ENCODE measurements at regions not wholly inside any gene's neighbourhood (a gene's known extent, or its start where the extent isn't known, plus 50 kb on each side); places are given as distances from the start of the nearest gene placed in this dataset.

DNA sequence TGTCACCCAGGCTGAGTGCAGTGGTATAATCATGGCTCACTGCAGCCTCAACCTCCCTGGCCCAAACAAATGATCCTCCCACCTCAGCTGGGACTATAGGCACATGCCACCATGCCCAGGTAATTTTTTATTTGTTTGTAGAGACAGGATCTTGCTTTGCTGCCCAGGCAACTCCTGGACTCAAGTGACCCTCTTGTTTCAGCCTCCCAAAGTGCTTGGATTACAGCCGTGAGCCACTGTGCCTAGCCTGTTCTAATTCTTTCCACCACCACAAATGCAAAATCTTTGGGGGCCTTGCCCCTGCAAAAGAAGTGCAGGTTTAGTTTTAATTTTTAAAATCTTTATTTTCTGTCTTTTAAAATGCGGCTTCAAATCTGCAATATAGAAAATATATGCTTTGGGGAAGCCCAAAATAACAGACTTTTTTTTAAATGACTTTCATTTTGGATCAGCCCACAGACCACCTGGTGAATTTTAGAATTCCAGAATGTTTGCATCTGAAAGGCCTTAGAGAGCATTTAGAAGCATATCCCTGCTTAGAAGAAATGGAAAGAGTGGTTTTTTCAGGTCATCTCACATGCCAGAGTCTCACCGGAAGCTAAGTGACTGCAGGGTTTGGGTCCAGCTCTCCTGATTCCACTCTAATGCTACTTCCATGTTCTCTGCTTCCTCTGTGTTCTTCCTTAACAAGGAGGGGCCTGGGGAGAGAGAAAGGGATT, 111.4 kb upstream of the FER start:
- TF ChIP-seq, protein P1, sequence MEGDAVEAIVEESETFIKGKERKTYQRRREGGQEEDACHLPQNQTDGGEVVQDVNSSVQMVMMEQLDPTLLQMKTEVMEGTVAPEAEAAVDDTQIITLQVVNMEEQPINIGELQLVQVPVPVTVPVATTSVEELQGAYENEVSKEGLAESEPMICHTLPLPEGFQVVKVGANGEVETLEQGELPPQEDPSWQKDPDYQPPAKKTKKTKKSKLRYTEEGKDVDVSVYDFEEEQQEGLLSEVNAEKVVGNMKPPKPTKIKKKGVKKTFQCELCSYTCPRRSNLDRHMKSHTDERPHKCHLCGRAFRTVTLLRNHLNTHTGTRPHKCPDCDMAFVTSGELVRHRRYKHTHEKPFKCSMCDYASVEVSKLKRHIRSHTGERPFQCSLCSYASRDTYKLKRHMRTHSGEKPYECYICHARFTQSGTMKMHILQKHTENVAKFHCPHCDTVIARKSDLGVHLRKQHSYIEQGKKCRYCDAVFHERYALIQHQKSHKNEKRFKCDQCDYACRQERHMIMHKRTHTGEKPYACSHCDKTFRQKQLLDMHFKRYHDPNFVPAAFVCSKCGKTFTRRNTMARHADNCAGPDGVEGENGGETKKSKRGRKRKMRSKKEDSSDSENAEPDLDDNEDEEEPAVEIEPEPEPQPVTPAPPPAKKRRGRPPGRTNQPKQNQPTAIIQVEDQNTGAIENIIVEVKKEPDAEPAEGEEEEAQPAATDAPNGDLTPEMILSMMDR (IDR thresholded peaks at IDR 0.05; ENCODE audit: low read depth, low read length, poor library complexity, severe bottlenecking), result no peak
- TF ChIP-seq EZH2phosphoT487 (IDR thresholded peaks at IDR 0.05; ENCODE audit: borderline replicate concordance, low read length), result no peak

Data from DOHH2 (cell line).